Liver (tissue), 3 donors: ENCODE measurements at regions not wholly inside any gene's neighbourhood (a gene's known extent, or its start where the extent isn't known, plus 50 kb on each side); places are given as distances from the start of the nearest gene placed in this dataset.

ENCODE experiments used
- FOXA1 ChIP-seq: IDR thresholded peaks from 2 replicates; pipeline ENCODE4 v1.6.1; 2016; ENCODE audit warnings: antibody characterized with exemption
- GABPA ChIP-seq, 2 donors: IDR thresholded peaks in 1 of 2; conservative IDR thresholded peaks in 1 of 2; 2 replicates each; pipeline ENCODE4 v1.6.1; 2016; ENCODE audit warnings: antibody characterized with exemption in 2 of 2, mild to moderate bottlenecking in 1 of 2, moderate library complexity in 1 of 2
- JUND ChIP-seq, 2 donors: IDR thresholded peaks; 2 replicates each; pipeline ENCODE4 v1.6.1; 2016; ENCODE audit warnings: antibody characterized with exemption in 2 of 2
- MAX ChIP-seq: IDR thresholded peaks from 2 replicates; pipeline ENCODE4 v1.6.1; 2016; ENCODE audit warnings: antibody characterized with exemption
- RXRA ChIP-seq, 2 donors: IDR thresholded peaks; 2 replicates each; pipeline ENCODE4 v1.6.1; 2017 to 2018; ENCODE audit warnings: antibody characterized with exemption in 2 of 2, mild to moderate bottlenecking in 1 of 2
- SP1 ChIP-seq: IDR thresholded peaks from 2 replicates; pipeline ENCODE4 v1.6.1; 2018; ENCODE audit warnings: antibody characterized with exemption, mild to moderate bottlenecking
- TAF1 ChIP-seq: conservative IDR thresholded peaks from 2 replicates; pipeline ENCODE4 v1.6.1; 2016; ENCODE audit warnings: antibody characterized with exemption, mild to moderate bottlenecking
- YY1 ChIP-seq: IDR thresholded peaks from 2 replicates; pipeline ENCODE4 v1.6.1; 2016; ENCODE audit warnings: antibody characterized with exemption, mild to moderate bottlenecking
- ZBTB33 ChIP-seq: IDR thresholded peaks from 2 replicates; pipeline ENCODE4 v1.6.1; 2016; ENCODE audit warnings: antibody characterized with exemption
- TF ChIP-seq, protein P1 (sequence below): fragments of 150-350 bp; IDR thresholded peaks from 2 replicates; pipeline ENCODE4 v1.5.1; 2017; ENCODE audit warnings: improper control_type of control experiment, low read depth, low read length; ENCODE audit not compliant: missing input control
- donor health status: healthy.
- donor health status: healthy.

GRCh38 chr2:120589771-120590608 is 145.7 kb upstream of the GLI2 start:
- TF ChIP-seq, protein P1, sequence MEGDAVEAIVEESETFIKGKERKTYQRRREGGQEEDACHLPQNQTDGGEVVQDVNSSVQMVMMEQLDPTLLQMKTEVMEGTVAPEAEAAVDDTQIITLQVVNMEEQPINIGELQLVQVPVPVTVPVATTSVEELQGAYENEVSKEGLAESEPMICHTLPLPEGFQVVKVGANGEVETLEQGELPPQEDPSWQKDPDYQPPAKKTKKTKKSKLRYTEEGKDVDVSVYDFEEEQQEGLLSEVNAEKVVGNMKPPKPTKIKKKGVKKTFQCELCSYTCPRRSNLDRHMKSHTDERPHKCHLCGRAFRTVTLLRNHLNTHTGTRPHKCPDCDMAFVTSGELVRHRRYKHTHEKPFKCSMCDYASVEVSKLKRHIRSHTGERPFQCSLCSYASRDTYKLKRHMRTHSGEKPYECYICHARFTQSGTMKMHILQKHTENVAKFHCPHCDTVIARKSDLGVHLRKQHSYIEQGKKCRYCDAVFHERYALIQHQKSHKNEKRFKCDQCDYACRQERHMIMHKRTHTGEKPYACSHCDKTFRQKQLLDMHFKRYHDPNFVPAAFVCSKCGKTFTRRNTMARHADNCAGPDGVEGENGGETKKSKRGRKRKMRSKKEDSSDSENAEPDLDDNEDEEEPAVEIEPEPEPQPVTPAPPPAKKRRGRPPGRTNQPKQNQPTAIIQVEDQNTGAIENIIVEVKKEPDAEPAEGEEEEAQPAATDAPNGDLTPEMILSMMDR: no peak
- no peak for TF ChIP-seq ZBTB33
- no peak for TF ChIP-seq GABPA (IDR thresholded peaks at IDR 0.05 in 1 of 2, conservative IDR thresholded peaks at IDR 0.05 in 1 of 2)
- no peak for TF ChIP-seq YY1
- no peak for TF ChIP-seq TAF1
- TF ChIP-seq FOXA1: no peak
- no peak for TF ChIP-seq SP1
- no peak for TF ChIP-seq JUND (IDR thresholded peaks at IDR 0.05)
- no peak for TF ChIP-seq RXRA (IDR thresholded peaks at IDR 0.05)
- no peak for TF ChIP-seq MAX
